Suprapubic skin (tissue), 4 donors: ENCODE measurements at regions not wholly inside any gene's neighbourhood (a gene's known extent, or its start where the extent isn't known, plus 50 kb on each side); places are given as distances from the start of the nearest gene placed in this dataset.
"Not testable (repeated sequence)": the region's sequence is repeated elsewhere in the genome, so short reads cannot be mapped to it uniquely, and the experiment has no call there.

Experiments
- DNase-seq, 2 donors: peaks; one replicate each; pipeline ENCODE4 v3.0.0-alpha.2; 2019; ENCODE audit warnings: low spot score in 2 of 2
- H3K27ac ChIP-seq: fragments of 200-600 bp; sonication (generic); one replicate; pipeline ENCODE4 v1.5.1; 2019
- H3K27me3 ChIP-seq: fragments of 200-600 bp; sonication (generic); one replicate; pipeline ENCODE4 v1.5.1; 2019
- H3K36me3 ChIP-seq: fragments of 200-600 bp; sonication (generic); one replicate; pipeline ENCODE4 v1.5.1; 2019
- H3K4me1 ChIP-seq: fragments of 200-600 bp; sonication (generic); one replicate; pipeline ENCODE4 v1.5.1; 2019
- H3K4me3 ChIP-seq: fragments of 200-600 bp; sonication (generic); one replicate; pipeline ENCODE4 v1.5.1; 2019; ENCODE audit warnings: mild to moderate bottlenecking
- H3K9me3 ChIP-seq: fragments of 200-600 bp; sonication (generic); one replicate; pipeline ENCODE4 v1.5.1; 2019
- EP300 ChIP-seq: sonication (generic); formaldehyde crosslinking; IDR thresholded peaks from one replicate; pipeline ENCODE4 v1.6.1; 2017; ENCODE audit warnings: antibody characterized with exemption
- POLR2A ChIP-seq, 2 donors: fragments of 450-650 bp; IDR thresholded peaks; one replicate each; pipeline ENCODE4 v1.6.1; 2017; ENCODE audit warnings: antibody characterized with exemption in 2 of 2, mild to moderate bottlenecking in 2 of 2, moderate library complexity in 2 of 2
- POLR2AphosphoS5 ChIP-seq, 3 donors: sonication (generic); formaldehyde crosslinking; IDR thresholded peaks; one replicate each; pipeline ENCODE4 v1.6.1; 2017; ENCODE audit warnings: antibody characterized with exemption in 3 of 3
- WGBS: methylation state at CpG from one replicate; pipeline ENCODE4 v1.1.5; 2018; 5-methylcytosine and 5-hydroxymethylcytosine counted together
- TF ChIP-seq, protein P1 (sequence below), 2 donors: fragments of 200-600 bp in 1 of 2; fragments of 450-650 bp in 1 of 2; sonication (generic) in 1 of 2; IDR thresholded peaks; one replicate each; pipeline ENCODE4 v1.5.1; 2016 to 2019; ENCODE audit warnings: antibody characterized with exemption in 2 of 2, mild to moderate bottlenecking in 1 of 2, moderate library complexity in 1 of 2

GRCh38 chr21:33994373-33994772, 78.8 kb upstream of the ATP5PO start:
- no peaks in the 10 kb centered on the region for H3K36me3 ChIP-seq
- H3K27ac ChIP-seq, result no peak overlapping the region
- no peak overlapping the region for H3K4me3 ChIP-seq
- no peaks in the 10 kb centered on the region for H3K9me3 ChIP-seq
- no peak for DNase-seq
- no peaks in the 10 kb centered on the region for H3K4me1 ChIP-seq
- 84% methylated on average over 5 of the region's 5 CpGs for WGBS
- no peak for TF ChIP-seq POLR2A (IDR thresholded peaks at IDR 0.05)
- TF ChIP-seq, protein P1, sequence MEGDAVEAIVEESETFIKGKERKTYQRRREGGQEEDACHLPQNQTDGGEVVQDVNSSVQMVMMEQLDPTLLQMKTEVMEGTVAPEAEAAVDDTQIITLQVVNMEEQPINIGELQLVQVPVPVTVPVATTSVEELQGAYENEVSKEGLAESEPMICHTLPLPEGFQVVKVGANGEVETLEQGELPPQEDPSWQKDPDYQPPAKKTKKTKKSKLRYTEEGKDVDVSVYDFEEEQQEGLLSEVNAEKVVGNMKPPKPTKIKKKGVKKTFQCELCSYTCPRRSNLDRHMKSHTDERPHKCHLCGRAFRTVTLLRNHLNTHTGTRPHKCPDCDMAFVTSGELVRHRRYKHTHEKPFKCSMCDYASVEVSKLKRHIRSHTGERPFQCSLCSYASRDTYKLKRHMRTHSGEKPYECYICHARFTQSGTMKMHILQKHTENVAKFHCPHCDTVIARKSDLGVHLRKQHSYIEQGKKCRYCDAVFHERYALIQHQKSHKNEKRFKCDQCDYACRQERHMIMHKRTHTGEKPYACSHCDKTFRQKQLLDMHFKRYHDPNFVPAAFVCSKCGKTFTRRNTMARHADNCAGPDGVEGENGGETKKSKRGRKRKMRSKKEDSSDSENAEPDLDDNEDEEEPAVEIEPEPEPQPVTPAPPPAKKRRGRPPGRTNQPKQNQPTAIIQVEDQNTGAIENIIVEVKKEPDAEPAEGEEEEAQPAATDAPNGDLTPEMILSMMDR (IDR thresholded peaks at IDR 0.05), result no peak
- TF ChIP-seq EP300, result no peak
- no peak for TF ChIP-seq POLR2AphosphoS5 (IDR thresholded peaks at IDR 0.05)
- no peaks in the 10 kb centered on the region for H3K27me3 ChIP-seq

GRCh38 chr21:33993286-33994231, 78.0 kb upstream of the ATP5PO start:
- no peak for TF ChIP-seq POLR2AphosphoS5 (IDR thresholded peaks at IDR 0.05)
- no peak for TF ChIP-seq POLR2A (IDR thresholded peaks at IDR 0.05)
- TF ChIP-seq, protein P1 (IDR thresholded peaks at IDR 0.05), result no peak
- no peak for TF ChIP-seq EP300
- Histone ChIP-seq H3K27ac (no peak overlapping the region), H3K4me3 (no peak overlapping the region), H3K27me3 (no peaks in the 10 kb centered on the region), H3K9me3 (no peaks in the 10 kb centered on the region), H3K4me1 (no peaks in the 10 kb centered on the region), H3K36me3 (no peaks in the 10 kb centered on the region)
- no peak for DNase-seq
- WGBS, result 57% methylated on average over 12 of the region's 12 CpGs

DNA sequence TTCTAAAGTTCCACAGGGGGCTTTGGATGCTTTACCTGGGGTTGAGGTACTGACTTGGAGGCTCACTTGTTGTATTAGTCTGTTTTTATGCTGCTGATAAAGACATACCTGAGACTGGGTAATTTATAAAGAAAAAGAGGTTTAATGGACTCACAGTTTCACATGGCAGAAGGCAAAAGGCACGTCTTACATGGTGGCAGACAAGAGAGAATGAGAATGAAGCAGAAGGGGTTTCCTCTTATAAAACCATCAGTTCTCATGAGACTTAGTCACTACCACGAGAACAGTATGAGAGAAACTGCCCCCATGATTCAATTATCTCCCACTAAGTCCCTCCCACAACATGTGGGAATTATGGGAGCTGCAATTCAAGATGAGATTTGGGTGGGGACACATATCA, 76.8 kb upstream of the ATP5PO start:
- not testable (repeated sequence) for H3K4me1 ChIP-seq, H3K27ac ChIP-seq, H3K9me3 ChIP-seq, H3K4me3 ChIP-seq, H3K27me3 ChIP-seq, H3K36me3 ChIP-seq, DNase-seq
- 64% methylated on average over 2 of the region's 2 CpGs for WGBS

DNA sequence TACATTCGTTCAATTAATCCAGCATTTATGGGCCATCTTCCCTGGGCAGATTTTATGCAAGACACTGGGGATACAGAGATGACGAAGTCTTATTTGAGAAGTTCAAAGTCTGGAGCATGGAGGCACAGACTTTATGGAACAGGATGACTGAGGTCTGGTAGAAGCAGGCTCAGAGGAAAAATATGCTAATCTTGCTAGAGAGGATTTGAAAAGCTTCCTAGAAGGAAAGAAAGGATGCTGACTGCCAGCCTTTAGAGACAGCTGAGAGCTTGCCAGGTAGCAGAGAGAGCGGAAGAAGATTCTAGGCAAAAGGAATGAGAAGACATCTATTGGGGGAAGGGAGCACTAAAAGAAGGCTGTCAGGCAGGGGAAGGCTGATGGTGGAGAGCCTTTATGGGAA, 75.5 kb upstream of the ATP5PO start:
- Histone ChIP-seq H3K9me3 (no peaks in the 10 kb centered on the region), H3K4me1 (no peaks in the 10 kb centered on the region), H3K27me3 (no peaks in the 10 kb centered on the region), H3K4me3 (no peak overlapping the region), H3K36me3 (no peaks in the 10 kb centered on the region), H3K27ac (no peak overlapping the region)
- DNase-seq, result no peak
- TF ChIP-seq, protein P1 (IDR thresholded peaks at IDR 0.05), result no peak
- TF ChIP-seq POLR2AphosphoS5 (IDR thresholded peaks at IDR 0.05) (no peak), POLR2A (IDR thresholded peaks at IDR 0.05) (no peak), EP300 (no peak)
- 78% methylated on average over 3 of the region's 3 CpGs for WGBS

GRCh38 chr21:33989440-33989839, 73.8 kb upstream of the ATP5PO start:
- Histone ChIP-seq H3K9me3 (no peaks in the 10 kb centered on the region), H3K36me3 (no peaks in the 10 kb centered on the region), H3K27ac (no peak overlapping the region), H3K4me1 (no peaks in the 10 kb centered on the region), H3K27me3 (no peaks in the 10 kb centered on the region), H3K4me3 (no peak overlapping the region)
- WGBS, result 100% methylated on average over 2 of the region's 2 CpGs
- TF ChIP-seq EP300, result no peak
- TF ChIP-seq POLR2AphosphoS5 (IDR thresholded peaks at IDR 0.05), result no peak
- TF ChIP-seq, protein P1 (IDR thresholded peaks at IDR 0.05), result no peak
- TF ChIP-seq POLR2A (IDR thresholded peaks at IDR 0.05), result no peak
- no peak for DNase-seq
